ENCODE measurements at regions not wholly inside any gene's neighbourhood (a gene's known extent, or its start where the extent isn't known, plus 50 kb on each side); places are given as distances from the start of the nearest gene placed in this dataset.

- Histone ChIP-seq H3K27me3 (ENCODE audit: control insufficient read depth, low read length) (no peaks in the 10 kb centered on the region), H4K20me1 (ENCODE audit: control insufficient read depth, insufficient read depth, low read depth, low read length) (no peaks in the 10 kb centered on the region), H3F3A (ENCODE audit: control insufficient read depth, insufficient read depth) (no peaks in the 10 kb centered on the region), H3K27ac (ENCODE audit: low read depth, low read length) (no peak overlapping the region), H3K79me2 (ENCODE audit: control insufficient read depth, low read length) (no peaks in the 10 kb centered on the region), H3K9me2 (replicated peaks; ENCODE audit: control insufficient read depth, low read length) (no peaks in the 10 kb centered on the region), H3K4me2 (ENCODE audit: low read length) (no peak overlapping the region), H3K9me3 (ENCODE audit: control insufficient read depth, insufficient read depth, low read length) (no peaks in the 10 kb centered on the region), H3K4me1 (ENCODE audit: control insufficient read depth, low read length) (no peaks in the 10 kb centered on the region), H3K4me3 (ENCODE audit: low read length) (no peak overlapping the region), H3K36me3 (ENCODE audit: control insufficient read depth, low read length) (no peaks in the 10 kb centered on the region)
- TF ChIP-seq CTCF (IDR thresholded peaks at IDR 0.05; ENCODE audit: low read depth, low read length, poor library complexity, severe bottlenecking) = no peak
- no peak for TF ChIP-seq EZH2phosphoT487 (IDR thresholded peaks at IDR 0.05; ENCODE audit: borderline replicate concordance, low read length)
Measured at GRCh38 chr2:172361360-172361759, 66.0 kb upstream of the ITGA6 start.

- Histone ChIP-seq H3K79me2 (ENCODE audit: control insufficient read depth, low read length) (no peaks in the 10 kb centered on the region), H3K27me3 (ENCODE audit: control insufficient read depth, low read length) (no peaks in the 10 kb centered on the region), H3K4me2 (ENCODE audit: low read length) (no peak overlapping the region), H3K36me3 (ENCODE audit: control insufficient read depth, low read length) (no peaks in the 10 kb centered on the region), H3F3A (ENCODE audit: control insufficient read depth, insufficient read depth) (no peaks in the 10 kb centered on the region), H3K9me3 (ENCODE audit: control insufficient read depth, insufficient read depth, low read length) (no peaks in the 10 kb centered on the region), H3K27ac (ENCODE audit: low read depth, low read length) (no peak overlapping the region), H3K9me2 (replicated peaks; ENCODE audit: control insufficient read depth, low read length) (no peaks in the 10 kb centered on the region), H4K20me1 (ENCODE audit: control insufficient read depth, insufficient read depth, low read depth, low read length) (no peaks in the 10 kb centered on the region), H3K4me3 (ENCODE audit: low read length) (no peak overlapping the region), H3K4me1 (ENCODE audit: control insufficient read depth, low read length) (no peaks in the 10 kb centered on the region)
- TF ChIP-seq EZH2phosphoT487 (IDR thresholded peaks at IDR 0.05; ENCODE audit: borderline replicate concordance, low read length) = no peak
- TF ChIP-seq CTCF (IDR thresholded peaks at IDR 0.05; ENCODE audit: low read depth, low read length, poor library complexity, severe bottlenecking) = no peak
Measured at GRCh38 chr2:172361840-172362239, 65.5 kb upstream of the ITGA6 start.

DNA sequence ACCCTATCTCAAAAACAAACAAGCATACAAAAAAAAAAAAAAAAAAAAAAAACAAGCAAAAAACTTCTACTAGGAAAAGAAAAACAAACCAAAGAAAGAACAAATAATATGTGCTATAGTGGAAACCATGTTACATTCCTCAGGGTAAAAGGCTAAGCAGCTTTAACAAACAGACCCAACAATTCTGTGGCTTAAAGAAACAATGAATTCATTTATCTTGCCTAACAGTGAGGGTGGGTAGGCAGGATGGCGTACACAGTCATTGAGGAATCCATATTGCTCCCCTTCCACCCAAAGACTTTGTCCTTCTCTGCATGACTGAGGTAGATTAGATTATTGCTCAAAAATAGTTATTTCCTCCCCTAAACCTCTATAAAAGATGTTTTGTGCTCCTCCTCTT lies 63.1 kb upstream of the ITGA6 start:
- no peaks in the 10 kb centered on the region for H3K79me2 ChIP-seq (ENCODE audit: control insufficient read depth, low read length)
- no peaks in the 10 kb centered on the region for H4K20me1 ChIP-seq (ENCODE audit: control insufficient read depth, insufficient read depth, low read depth, low read length)
- H3K27ac ChIP-seq (ENCODE audit: low read depth, low read length) = no peak overlapping the region
- H3K4me3 ChIP-seq (ENCODE audit: low read length) = no peak overlapping the region
- no peaks in the 10 kb centered on the region for H3K27me3 ChIP-seq (ENCODE audit: control insufficient read depth, low read length)
- no peaks in the 10 kb centered on the region for H3K4me1 ChIP-seq (ENCODE audit: control insufficient read depth, low read length)
- H3K9me2 ChIP-seq (replicated peaks; ENCODE audit: control insufficient read depth, low read length) = no peaks in the 10 kb centered on the region
- no peak overlapping the region for H3K4me2 ChIP-seq (ENCODE audit: low read length)
- H3F3A ChIP-seq (ENCODE audit: control insufficient read depth, insufficient read depth) = no peaks in the 10 kb centered on the region
- no peaks in the 10 kb centered on the region for H3K36me3 ChIP-seq (ENCODE audit: control insufficient read depth, low read length)
- TF ChIP-seq CTCF (IDR thresholded peaks at IDR 0.05; ENCODE audit: low read depth, low read length, poor library complexity, severe bottlenecking) = no peak
- no peak for TF ChIP-seq EZH2phosphoT487 (IDR thresholded peaks at IDR 0.05; ENCODE audit: borderline replicate concordance, low read length)
- no peaks in the 10 kb centered on the region for H3K9me3 ChIP-seq (ENCODE audit: control insufficient read depth, insufficient read depth, low read length)
